ENCODE measurements at regions not wholly inside any gene's neighbourhood (a gene's known extent, or its start where the extent isn't known, plus 50 kb on each side); places are given as distances from the start of the nearest gene placed in this dataset.

DNA sequence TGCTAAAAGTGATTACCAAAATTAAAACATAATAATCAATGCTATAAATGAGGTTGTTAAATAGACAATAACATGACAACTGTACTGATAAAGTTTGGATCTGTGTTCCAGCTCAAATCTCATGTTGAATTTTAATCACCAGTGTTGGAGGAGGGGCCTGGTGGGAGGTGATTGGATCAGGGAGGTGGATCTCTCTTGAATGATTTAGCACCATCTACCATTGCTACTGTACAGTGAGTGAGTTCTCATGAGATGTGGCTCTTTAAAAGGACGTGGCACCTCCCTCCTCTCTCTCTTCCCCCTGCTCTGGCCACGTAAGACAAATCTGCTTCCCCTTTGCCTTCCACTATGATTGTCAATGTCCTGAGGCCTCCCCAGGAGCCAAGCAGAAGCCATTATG lies 77.5 kb downstream of the HTR5A start:
- TF ChIP-seq ZNF274 (IDR thresholded peaks at IDR 0.05; ENCODE audit: low read depth, low read length) (no peak), SUZ12 (IDR thresholded peaks at IDR 0.05; ENCODE audit: extremely low read depth, insufficient read depth, insufficient read length) (no peak), YY1 (IDR thresholded peaks at IDR 0.05; ENCODE audit: insufficient read depth, insufficient read length) (no peak)
